NCI-H226 (cell line): ENCODE measurements at regions not wholly inside any gene's neighbourhood (a gene's known extent, or its start where the extent isn't known, plus 50 kb on each side); places are given as distances from the start of the nearest gene placed in this dataset.
A peak's percentile ranks its signal among the peaks of the same experiment; 100 is the strongest.

Experiments used
- DNase-seq: peaks from one replicate; pipeline ENCODE4 v3.0.0-alpha.2; 2015

DNA sequence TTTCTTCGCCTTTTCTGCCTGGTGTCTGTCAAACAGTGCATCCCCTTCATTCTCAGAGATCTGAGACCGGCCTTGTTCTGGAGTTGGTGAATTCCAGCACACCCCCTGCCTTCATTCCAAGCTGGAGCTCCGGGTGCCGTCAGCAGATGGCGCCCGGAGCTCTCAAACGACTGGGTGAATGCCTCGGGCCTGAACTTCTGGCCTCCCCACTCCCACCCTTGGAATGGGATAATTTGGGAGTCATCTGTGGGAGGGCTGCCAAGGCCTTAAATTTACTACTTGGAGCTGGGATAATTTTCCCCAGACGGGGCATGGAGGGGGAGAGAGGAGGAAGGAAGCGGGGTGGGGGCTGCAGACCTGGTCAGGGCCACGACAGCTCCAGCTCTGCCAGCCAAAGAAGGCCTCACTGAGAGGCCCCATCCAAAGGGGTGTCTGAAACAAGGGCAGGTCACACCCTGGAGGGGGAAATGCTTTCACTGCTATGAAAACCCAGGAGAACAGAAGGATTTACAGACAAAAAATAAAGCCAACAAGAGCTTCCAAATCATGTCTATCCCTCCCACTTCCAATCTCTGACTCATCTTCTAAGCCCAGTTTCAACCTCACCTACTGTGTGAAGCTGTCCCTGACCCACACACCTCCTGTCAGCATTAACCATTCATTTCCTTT, 187.9 kb downstream of the OPA1 start:
- DNase-seq, result peak; percentile 93

DNA sequence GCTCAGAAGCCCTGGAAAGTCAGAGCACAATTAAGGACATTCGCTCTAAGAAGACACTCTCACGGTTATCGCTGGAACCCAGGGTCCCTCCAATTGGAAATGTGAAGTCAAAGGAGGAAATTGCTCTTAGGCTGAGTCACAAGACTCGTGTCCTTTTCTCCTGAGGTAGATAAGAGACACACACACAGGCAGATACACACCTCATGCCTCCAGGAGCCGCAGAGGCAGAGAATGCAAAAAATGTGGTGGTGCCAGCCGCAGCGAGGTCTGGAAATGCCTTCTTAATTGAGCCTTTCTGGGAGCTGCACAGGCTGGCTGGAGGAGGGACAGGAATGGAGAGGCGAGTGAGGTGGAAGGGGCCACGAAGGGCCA, 189.3 kb downstream of the OPA1 start:
- DNase-seq, result peak; percentile 99

DNA sequence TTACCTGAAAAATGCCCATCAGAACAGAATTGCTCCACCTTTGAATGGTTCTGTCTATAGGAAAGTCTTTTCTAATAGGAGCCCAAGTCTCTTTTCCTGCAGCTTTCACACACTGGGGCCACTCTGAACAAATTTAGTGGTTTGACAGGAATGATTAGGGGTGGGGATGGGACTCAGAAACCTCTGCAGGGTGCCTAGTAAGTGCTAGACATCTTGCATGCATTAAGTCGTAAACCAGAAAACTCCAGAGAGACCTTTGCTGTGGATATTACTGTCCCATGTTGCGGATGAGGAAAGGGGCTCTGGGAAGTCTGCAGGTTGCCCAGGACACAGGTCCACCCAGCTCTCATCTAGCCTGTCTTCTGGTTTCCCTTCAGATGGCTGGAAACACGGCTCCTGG, 189.7 kb downstream of the OPA1 start:
- DNase-seq, result no peak

DNA sequence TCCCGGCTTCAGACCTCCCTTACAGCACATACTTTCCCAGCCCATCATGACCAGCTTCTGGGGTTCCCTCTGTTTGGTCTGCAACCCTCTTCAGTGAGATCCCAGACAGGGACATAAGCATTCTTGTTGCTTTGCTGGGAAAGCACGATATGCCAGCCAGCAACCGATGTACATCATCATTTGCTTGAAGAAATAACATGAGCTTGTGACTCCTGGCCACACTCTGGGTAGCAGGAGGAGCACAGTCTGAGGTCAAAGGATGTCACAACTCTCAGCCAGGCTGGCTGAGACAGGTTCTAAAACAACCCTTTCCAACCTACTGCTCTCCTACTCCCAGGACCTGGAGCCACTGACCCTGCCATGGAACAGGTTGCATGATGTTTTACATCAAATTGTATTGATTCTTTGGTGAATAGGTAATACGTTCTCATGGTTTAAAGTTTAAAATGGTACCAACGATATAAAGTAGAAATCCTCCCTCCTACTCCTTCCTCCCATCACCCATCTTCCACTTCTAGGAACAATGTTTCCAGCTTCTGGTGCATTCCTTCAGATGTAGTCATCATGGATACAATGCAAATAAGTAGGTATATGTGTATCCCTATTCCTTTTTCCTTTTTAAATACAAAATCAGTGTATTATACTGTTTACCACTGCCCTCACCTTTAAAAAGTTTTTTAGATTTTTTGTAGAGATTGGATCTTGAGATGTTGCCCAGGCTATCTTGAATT, 190.3 kb downstream of the OPA1 start:
- peak; percentile 62 for DNase-seq

DNA sequence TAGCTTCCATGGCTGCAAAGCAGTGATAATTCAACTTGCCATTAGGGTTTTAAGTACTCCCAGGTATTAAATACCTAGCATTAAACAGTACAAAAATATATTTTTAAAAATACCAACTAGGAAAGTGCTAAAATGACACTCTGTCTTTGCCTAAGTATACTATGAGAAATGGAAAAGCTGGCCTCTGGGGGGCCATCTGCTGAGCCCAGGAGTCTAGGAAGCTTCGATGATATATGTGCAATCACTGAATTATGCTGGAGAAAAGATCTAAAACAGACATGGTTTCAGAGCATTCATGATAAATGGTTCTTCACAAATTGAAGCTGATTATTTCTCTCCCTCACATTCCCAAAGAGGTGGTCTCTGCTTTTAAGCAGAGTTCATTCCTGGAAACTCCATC, 191.8 kb downstream of the OPA1 start:
- DNase-seq, result no peak

DNA sequence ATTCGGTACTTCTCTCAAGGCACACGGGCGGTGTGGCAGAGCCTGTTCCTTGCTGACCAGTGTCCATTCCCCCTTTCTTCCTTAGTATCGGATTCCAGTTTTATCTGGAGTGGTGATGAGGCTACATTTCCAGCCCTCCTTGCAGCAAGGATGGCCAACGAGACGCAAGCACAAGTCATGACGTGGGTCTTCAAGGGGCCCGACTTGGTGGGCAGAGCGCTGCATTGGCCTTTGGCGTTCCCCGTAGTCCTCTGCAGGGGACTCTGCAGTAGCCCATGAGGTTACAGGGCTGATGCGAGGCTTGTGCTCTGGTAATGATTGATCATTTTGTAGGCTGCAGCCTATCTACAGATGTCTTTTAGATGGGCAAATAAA, 194.5 kb downstream of the OPA1 start:
- no peak for DNase-seq

DNA sequence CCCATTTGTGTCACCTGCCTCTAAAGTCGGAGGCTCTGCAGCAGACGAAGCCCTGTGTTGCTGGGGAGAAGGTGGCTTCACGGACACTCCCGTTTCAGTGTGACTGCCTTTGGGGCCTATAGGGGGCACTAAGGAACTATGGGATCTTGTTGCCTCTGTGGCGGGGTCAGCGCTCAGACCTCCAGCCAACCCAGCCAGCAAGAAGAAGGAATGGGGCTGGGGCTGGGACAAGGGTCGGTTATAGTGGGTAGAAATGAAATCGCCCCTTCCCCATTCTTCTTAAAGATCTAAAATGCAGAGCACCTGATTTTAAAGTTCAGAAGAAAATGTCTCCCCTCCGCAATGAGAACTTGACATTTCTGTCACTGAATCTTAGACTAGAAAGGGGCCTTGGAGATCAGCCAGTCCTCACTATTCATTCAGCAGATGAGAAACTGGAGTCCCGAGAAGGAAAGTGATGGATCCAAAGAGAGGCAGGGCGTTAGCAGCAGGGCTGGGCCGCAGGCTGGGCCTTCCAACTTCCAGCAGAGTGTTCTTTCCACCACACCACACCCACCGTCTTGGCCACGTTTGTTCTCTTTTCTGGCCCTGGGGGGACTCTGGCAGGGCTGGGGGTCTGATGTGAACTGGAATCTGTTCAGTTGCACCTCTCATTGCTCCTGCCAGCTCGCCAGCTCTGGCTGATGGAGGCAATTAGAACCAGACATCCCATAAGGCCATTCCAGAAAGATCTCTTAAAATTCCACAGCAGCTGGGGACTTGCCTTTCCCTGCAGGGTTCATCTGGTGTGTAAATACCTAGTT, 195.4 kb downstream of the OPA1 start:
- no peak for DNase-seq

DNA sequence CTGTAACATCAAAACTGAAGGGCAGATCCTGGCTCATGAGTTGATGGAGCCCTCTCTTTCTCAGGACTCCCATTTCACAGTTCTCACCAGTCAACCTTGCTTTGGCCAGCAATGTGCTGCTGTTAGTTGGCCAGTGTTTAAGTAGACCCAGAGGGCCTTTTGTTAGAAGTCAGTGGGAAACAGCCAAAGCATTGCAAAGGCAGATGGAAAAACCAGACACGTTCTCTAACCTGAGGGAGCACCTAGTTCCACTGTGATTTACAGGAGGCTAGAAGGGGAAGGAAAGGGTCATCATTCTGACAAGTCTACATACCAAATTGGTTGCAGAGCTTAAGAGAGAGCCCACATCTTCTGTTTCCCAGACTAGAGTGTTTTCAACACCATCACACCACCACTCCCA, 196.4 kb downstream of the OPA1 start:
- no peak for DNase-seq

DNA sequence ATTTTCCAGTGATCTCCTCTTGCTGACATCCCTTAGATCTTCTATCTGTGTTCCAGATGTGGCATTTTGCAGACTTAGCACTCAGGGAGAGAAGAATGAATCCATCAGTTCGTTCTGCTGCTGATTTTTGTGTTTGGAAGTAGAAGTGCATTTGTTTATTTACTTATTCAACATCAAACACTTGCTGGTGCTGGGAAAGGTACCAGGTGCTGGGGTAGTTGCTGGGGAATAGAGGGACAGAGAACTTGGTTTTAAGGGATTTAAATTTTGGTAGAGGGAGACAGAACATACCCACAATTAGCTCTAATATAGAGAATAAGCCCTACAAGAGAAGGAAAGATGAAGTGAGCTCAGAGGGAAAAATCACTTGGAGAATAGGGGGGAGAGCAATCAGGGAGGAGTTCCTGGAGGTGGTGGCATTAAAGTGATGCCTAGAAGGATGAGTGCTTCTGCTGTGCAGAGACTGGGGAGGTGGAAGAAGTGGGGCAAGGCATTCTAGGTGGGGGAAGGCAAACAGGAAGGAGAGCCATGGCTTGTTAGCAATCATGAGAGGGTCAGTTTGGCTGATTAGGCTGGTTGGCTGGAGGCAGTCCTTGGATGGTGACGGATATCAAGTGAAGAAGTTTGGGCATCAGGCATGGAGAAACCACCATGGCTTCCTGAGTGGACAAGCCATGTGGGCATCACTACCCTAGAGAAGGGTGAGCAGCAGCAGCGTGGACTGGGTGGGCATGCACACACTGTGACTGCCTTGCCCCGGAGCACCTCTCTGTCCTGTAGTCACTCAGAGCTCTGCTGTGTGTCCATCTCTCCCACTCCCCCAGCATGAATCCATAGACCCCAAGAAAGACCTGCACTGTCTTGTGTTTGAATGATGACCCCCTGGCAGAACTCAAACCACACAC, 197.3 kb downstream of the OPA1 start:
- no peak for DNase-seq

DNA sequence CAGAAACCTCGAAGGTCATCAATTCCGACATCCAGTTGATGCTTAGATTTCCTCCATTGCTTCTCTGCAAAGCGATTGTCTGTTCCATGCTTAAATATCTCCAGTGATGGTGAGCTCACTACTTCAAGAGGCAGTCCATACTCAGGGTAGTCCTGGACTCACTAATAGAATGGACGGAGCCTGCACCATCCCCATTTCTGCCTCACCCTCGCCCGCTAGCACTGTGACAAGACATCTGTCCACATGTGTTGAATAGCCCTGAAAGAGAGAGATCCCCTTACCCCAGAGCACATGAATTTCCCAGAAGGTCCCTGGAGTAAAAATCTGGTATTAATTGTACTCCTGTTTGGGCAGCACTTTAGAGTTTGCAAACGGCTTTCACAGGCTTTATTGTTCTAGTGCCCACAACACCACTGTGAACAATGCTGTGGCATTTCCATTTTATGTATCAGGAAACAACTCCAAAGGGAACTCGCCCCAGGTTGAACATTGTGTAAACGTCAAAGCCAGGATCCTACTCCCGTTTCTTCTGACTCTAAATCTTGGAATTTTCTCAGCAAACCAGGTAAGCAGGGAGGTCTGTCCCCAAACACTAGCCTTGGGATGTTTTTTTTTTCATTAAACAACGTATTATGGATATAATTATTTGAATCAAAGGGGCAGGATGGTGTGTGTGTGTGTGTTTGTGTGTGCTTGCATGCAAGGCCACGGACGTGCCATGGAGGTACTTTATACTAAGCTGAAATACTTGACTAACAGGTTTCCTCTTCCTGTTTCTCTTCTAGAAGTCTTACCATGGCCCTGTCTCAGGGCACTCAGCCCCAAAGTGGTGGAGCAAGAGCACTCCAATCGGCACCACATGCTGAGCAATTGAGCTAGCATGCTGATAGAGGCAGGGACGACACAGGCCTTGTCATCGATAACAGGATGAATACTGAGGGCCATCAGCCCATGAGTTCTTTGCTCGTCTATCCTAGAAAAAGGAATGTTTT, 198.3 kb downstream of the OPA1 start:
- DNase-seq, result no peak

DNA sequence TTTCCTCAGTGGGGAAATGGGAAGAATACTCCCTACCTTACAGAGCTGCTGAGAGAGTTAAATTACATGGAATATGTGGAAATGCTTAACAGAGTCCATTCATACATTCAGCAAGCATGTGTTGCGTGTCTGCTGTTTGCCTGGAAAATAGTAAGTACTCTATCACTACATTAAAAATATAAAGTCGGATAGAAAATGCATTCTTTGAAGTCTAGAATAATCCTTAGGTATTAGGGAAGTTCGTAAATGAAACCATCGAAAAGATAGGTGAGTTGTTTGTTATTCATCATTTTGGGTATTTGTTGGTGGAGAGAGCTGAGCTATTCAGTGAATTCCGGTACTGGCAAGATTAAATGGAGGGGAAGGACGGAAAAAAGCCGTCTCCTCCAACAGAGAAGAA, 200.1 kb downstream of the OPA1 start:
- DNase-seq, result no peak

DNA sequence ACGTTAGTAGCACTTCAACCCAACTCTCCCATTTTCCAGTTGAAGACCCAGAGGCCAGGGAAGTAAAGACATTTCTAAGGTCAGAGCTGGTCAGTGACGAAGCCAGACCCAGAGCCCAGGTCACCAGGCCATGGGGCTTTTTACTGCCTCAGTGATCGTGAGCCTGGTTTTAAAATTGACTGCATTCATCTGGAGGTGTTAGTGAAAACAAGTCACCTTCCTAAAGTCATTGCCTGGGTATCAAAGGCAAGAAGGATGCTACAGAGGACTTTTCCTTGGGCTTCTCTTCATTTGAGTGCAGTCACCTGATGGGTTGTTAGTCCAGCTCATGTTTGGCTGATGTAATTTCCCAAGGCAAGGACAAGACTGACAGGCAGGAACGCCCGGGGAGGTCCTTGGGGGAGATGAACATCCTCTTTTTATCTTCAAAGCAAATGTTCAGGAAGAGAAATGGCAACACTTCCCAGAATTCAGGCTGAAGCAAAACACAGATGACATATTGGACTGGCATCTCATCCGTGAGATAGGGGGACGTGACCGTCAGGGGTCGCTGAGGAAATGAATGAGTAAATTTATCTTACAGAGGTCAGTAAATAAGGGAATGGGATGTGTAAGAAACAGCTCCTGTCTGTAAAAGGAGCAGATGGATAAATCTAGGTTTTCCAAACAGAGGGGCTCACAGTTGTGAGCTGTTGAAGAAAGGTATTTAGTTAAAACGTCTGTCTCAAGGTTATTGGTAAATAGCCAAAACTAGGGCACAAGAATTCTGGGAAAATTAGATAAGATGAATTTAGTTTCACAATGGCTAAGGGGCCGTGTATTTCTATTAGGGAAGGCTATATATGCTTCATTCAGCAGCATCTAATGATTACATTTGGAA, 201.2 kb downstream of the OPA1 start:
- DNase-seq, result peak; percentile 50

DNA sequence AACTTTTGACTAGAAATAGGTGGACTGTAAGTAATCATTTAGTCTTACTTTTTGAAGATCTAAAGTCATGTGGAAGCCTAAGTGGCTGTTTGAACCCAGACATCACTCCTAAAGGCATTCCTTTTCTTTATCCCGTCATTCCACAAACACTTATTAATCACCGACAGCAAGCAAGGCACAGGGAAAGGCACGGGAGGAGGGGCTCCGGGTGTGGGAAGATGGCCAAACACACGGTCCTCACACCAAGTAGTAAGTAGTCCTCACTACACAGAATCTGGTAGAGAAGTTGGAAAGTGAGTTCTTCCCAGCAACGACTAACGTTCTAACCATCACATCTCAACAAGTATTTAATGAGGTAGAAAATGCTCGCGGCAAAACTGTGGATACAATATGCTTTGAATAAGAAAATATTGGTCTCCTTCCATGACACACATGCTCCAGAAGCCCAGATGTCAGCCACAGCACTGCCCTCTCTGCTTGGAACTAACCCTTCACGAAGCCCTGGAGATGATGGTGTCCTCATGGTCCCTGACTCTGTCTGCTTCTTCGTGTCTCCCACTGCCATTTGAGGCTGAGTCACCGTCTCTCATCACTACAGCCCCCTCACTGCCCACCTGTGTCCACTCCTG, 202.2 kb downstream of the OPA1 start:
- no peak for DNase-seq

DNA sequence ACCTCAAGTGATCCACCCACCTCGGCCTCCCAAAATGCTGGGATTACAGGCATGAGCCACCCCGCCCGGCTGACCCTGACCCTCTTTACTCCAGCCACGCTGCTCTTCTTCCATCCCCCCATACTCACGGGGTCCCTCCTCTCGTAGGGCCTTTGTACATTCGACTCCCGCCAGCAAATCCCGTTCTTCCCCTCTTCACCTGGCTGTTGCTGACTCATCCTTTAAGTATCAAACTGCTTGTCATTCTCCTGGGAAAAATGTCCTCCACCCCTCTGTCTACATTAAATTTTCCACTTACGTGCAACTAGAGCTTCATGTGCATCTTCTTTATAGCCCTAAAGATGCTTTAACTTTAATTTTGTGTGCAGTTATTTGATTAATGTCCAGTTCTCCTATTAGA, 203.1 kb downstream of the OPA1 start:
- no peak for DNase-seq

DNA sequence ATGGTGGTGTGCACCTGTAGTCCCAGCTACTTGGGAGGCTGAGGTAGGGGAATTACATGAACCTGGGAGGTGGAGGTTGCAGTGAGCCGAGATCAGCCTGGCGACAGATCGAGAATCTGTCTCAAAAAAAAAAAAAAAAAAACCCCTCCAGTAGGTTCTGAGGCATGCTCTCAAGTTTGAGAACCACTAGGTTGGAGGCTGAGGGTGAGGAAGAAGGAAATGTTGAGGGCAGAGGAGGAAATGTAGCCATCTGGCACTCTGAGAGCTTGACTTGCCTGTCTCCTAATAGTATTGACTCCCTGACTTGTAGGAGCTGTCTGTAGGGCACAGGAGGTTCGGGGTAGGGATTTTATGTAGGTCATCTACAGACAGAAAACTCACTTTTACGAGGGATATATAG, 204.6 kb downstream of the OPA1 start:
- no peak for DNase-seq

DNA sequence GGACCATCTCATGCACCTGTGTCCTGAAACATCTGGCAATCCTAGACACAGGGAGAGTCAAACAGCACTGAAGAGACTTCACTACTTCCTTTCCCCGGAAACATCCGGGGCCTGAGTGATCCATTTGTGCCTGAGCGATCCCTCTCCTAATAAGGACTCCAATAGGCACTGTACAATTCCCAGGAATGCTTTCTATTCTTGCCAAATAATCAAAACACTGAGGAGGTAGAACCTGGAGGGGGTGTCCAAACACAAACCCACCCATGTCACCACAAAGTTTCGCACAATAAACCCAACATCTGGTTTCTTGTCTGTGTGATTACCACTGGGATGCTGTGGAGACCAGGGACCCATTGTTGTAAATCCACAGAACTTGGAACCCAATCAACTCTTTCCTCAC, 205.0 kb downstream of the OPA1 start:
- no peak for DNase-seq

DNA sequence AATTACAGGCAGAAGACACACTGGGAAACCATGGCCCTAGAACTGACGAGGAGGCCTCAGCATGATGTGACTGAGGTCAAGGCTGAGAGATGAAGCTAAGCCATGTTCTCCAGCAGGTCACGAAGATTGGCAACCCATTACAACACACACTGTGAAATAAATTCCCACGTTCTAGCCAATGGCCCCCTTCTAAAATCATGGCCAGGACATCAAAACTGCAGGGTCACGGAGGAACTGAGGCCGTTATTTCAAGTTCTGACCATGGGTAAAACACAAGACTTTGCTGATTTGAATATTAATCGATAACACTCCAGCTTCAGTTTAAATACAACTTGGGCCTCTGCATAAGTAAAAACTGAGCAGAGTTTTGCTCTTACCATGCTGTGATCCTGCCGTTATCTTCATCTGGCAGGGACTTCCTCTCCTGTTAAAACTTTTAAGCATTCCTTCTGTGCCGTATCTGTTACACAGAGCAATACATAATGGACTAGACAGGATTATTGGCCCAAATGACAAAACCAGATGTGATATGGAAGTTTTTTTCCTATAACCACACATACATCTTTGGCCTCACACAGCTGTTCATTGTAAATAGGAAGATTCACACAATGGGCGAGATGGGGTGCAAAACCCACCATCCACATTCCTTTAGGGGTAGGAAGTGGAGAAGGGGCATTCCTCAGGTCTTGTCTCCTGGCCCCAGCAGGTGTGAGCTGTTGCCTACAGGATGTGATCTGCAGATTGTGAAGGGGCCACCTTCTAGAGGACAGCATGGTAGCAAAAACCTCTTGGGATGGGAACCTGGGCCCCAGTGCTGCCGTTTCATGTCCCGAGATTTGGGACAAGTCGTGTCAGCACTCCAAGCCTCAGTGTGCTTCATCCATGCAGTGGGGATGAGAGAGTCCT, 207.4 kb downstream of the OPA1 start:
- DNase-seq, result no peak

DNA sequence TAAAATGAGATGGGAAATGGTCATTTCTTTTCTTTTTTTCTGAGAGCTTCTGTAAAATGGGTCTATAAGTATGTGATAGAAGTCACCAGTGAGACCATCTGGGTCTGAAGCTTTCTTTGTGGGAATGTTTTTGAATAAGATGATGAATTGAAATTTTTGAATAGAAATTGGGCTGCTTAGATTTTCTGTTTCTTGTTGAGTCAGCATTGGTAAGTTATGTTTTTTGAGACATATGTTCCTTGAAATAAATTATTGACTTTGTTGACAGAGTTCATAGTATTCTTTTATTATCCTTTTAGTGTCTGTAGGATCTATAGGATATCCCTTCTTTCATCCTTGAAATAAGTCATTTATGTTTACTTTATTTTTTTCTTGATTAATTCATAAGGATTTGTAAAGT, 208.1 kb downstream of the OPA1 start:
- DNase-seq, result no peak

DNA sequence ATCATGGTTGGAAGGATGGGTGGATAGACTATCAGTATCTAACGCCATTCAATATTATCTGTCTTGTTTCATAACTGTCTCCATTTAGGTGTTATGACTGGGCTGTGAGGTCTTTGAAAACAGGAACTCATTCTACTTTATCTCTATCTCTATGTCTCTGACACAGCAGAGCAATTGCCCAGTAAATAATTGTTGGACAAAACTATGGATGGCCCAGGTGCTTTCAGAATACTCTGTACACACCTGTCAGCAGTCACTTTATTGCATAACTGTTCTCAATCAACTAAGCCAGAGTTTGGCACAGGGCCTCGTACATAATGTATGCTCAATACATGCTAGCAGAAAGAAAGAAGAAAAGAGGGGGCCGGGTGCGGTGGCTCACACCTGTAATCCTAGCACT, 210.3 kb downstream of the OPA1 start:
- no peak for DNase-seq
